H1 (cell line): ENCODE measurements at regions not wholly inside any gene's neighbourhood (a gene's known extent, or its start where the extent isn't known, plus 50 kb on each side); places are given as distances from the start of the nearest gene placed in this dataset.

Experiments
- BCL11A ChIP-seq, 2 experiments: IDR thresholded peaks; one replicate each; pipeline ENCODE4 v1.6.1; 2011; ENCODE audit warnings: low read depth in 2 of 2, low read length in 2 of 2, mild to moderate bottlenecking in 2 of 2
- BRCA1 ChIP-seq: IDR thresholded peaks from 2 replicates; pipeline ENCODE4 v1.6.1; 2012; ENCODE audit warnings: low read depth, low read length, improper control_type of control experiment
- CTCF ChIP-seq, 3 experiments: IDR thresholded peaks; 1 replicate in 2 of 3; 2 replicates in 1 of 3; pipeline versions ENCODE4 v1.5.1 to v1.6.1; 2011; ENCODE audit warnings: low read length in 3 of 3, mild to moderate bottlenecking in 3 of 3, inconsistent platforms in 2 of 3, low read depth in 1 of 3, moderate library complexity in 1 of 3; ENCODE audit not compliant: insufficient read depth in 1 of 3; ENCODE audit errors: control extremely low read depth in 1 of 3
- KDM5A ChIP-seq: fragments of 200-600 bp; IDR thresholded peaks from 2 replicates; pipeline ENCODE4 v1.7.1; 2012; ENCODE audit warnings: mild to moderate bottlenecking, low read length, inconsistent platforms, mixed read lengths
- RNF2 ChIP-seq: fragments of 200-900, 300-1000 bp; sonication (generic); IDR thresholded peaks from 2 replicates; pipeline ENCODE4 v1.7.1; 2016; ENCODE audit warnings: borderline replicate concordance, low read depth, mild to moderate bottlenecking, antibody characterized with exemption, low read length; ENCODE audit not compliant: poor library complexity, severe bottlenecking; ENCODE audit errors: missing control alignments
- SAP30 ChIP-seq: fragments of 300-600 bp; sonication (generic); IDR thresholded peaks from 2 replicates; pipeline ENCODE4 v1.7.1; 2012; ENCODE audit warnings: low read length, moderate library complexity, mild to moderate bottlenecking, inconsistent platforms; ENCODE audit not compliant: insufficient read depth, insufficient replicate concordance

- TF ChIP-seq CTCF (IDR thresholded peaks at IDR 0.05; ENCODE audit: control extremely low read depth in 1 of 3, insufficient read depth in 1 of 3, low read depth in 1 of 3, low read length in 3 of 3): no peak
- no peak for TF ChIP-seq RNF2
- TF ChIP-seq BRCA1: no peak
- no peak for TF ChIP-seq BCL11A (IDR thresholded peaks at IDR 0.05; ENCODE audit: low read depth in 2 of 2, low read length in 2 of 2)
- no peak for TF ChIP-seq SAP30
- TF ChIP-seq KDM5A: no peak
- TF ChIP-seq, all 59 proteins: peak for 0
These were observed 95.9 kb upstream of the FREM2 start (continued) for GRCh38 chr13:38590796-38591507.
